Esophagus squamous epithelium (tissue), 5 donors: ENCODE measurements at regions not wholly inside any gene's neighbourhood (a gene's known extent, or its start where the extent isn't known, plus 50 kb on each side); places are given as distances from the start of the nearest gene placed in this dataset.

Experiments used
- DNase-seq: peaks from one replicate; lab custom pipeline; 2025; lab: John Stamatoyannopoulos, UW
- H3K27ac ChIP-seq, 4 donors: fragments of 200-600 bp; sonication (generic); one replicate each; pipeline ENCODE4 v1.5.1; 2016 to 2019; ENCODE audit warnings: mild to moderate bottlenecking in 1 of 4
- H3K27me3 ChIP-seq, 4 donors: fragments of 200-600 bp; sonication (generic); 1 replicate in 3 of 4; 2 replicates in 1 of 4; pipeline versions ENCODE4 v1.5.1 to v1.6.0; 2017 to 2021; ENCODE audit warnings: antibody characterized with exemption in 1 of 4
- H3K36me3 ChIP-seq, 3 donors: fragments of 200-600 bp; sonication (generic); one replicate each; pipeline ENCODE4 v1.5.1; 2016 to 2019
- H3K4me1 ChIP-seq, 3 donors: fragments of 200-600 bp; sonication (generic); one replicate each; pipeline ENCODE4 v1.5.1; 2017 to 2019
- H3K4me3 ChIP-seq, 4 donors: fragments of 200-600 bp; sonication (generic); 1 replicate in 3 of 4; 2 replicates in 1 of 4; pipeline ENCODE4 v1.5.1; 2016 to 2019; ENCODE audit warnings: mild to moderate bottlenecking in 2 of 4, moderate library complexity in 1 of 4
- H3K9me3 ChIP-seq, 3 donors: fragments of 200-600 bp; sonication (generic); one replicate each; pipeline ENCODE4 v1.5.1; 2016 to 2019
- POLR2A ChIP-seq, 4 donors: fragments of 450-650 bp; IDR thresholded peaks; one replicate each; pipeline ENCODE4 v1.6.1; 2017; ENCODE audit warnings: antibody characterized with exemption in 4 of 4, mild to moderate bottlenecking in 4 of 4, moderate library complexity in 3 of 4
- WGBS, 2 donors: methylation state at CpG; one replicate each; pipeline ENCODE4 v1.1.5; 2018; 5-methylcytosine and 5-hydroxymethylcytosine counted together
- intact Hi-C: fragments of 100-400 bp; cut with DNase I; formaldehyde crosslinking; loops from one replicate; pipeline ENCODE4 v1.15.0; 2022
- TF ChIP-seq, protein P1 (sequence below), 6 experiments: fragments of 450-650 bp in 4 of 6; fragments of 200-600 bp in 2 of 6; sonication (generic) in 2 of 6; IDR thresholded peaks; one replicate each; pipeline ENCODE4 v1.5.1; 2016 to 2019; ENCODE audit warnings: antibody characterized with exemption in 6 of 6, mild to moderate bottlenecking in 4 of 6, moderate library complexity in 4 of 6
- donor health status: DM: yes; HTN: yes; CAD: no.

- Histone ChIP-seq H3K27ac (no peak overlapping the region), H3K9me3 (no peaks in the 10 kb centered on the region), H3K36me3 (no peaks in the 10 kb centered on the region), H3K4me3 (no peak overlapping the region), H3K4me1 (no peaks in the 10 kb centered on the region), H3K27me3 (no peaks in the 10 kb centered on the region)
- intact Hi-C loops = no loop called here
- no CpG with 5 or more reads among the region's 3 CpGs for WGBS, 2 donors
- no peak for DNase-seq
- TF ChIP-seq, protein P1, sequence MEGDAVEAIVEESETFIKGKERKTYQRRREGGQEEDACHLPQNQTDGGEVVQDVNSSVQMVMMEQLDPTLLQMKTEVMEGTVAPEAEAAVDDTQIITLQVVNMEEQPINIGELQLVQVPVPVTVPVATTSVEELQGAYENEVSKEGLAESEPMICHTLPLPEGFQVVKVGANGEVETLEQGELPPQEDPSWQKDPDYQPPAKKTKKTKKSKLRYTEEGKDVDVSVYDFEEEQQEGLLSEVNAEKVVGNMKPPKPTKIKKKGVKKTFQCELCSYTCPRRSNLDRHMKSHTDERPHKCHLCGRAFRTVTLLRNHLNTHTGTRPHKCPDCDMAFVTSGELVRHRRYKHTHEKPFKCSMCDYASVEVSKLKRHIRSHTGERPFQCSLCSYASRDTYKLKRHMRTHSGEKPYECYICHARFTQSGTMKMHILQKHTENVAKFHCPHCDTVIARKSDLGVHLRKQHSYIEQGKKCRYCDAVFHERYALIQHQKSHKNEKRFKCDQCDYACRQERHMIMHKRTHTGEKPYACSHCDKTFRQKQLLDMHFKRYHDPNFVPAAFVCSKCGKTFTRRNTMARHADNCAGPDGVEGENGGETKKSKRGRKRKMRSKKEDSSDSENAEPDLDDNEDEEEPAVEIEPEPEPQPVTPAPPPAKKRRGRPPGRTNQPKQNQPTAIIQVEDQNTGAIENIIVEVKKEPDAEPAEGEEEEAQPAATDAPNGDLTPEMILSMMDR (IDR thresholded peaks at IDR 0.05) = no peak
- no peak for TF ChIP-seq POLR2A (IDR thresholded peaks at IDR 0.05)
Measured at GRCh38 chrX:6371353-6371752, 142.7 kb upstream of the NLGN4X start.

DNA sequence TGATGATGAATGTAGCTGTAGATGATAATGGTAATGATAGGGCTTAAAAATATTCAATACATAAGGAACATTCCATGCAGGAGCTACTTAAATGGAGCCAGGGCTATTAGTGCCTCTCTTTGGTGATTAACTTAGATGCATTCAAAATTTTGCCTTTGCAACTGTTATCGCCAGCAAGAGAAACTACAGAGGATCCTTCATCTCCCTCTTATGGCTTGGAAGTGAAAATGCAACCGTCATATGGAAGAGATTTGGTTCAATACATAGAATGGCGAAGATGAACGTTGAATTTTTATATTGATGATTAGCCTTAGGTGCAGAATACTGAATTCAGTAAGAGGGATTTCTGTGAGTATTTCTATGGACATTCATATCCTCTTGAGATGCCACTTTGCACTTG is 134.5 kb upstream of the NLGN4X start:
- WGBS, 2 donors = 63 to 70% methylated on average over 4 of the region's 4 CpGs
- no peak overlapping the region for H3K27ac ChIP-seq
- H3K9me3 ChIP-seq = no peaks in the 10 kb centered on the region
- no peak overlapping the region for H3K4me3 ChIP-seq
- TF ChIP-seq, protein P1 (IDR thresholded peaks at IDR 0.05) = no peak
- TF ChIP-seq POLR2A (IDR thresholded peaks at IDR 0.05) = no peak
- DNase-seq = no peak
- no peaks in the 10 kb centered on the region for H3K36me3 ChIP-seq
- intact Hi-C loops = no loop called here
- no peaks in the 10 kb centered on the region for H3K4me1 ChIP-seq
- no peaks in the 10 kb centered on the region for H3K27me3 ChIP-seq

DNA sequence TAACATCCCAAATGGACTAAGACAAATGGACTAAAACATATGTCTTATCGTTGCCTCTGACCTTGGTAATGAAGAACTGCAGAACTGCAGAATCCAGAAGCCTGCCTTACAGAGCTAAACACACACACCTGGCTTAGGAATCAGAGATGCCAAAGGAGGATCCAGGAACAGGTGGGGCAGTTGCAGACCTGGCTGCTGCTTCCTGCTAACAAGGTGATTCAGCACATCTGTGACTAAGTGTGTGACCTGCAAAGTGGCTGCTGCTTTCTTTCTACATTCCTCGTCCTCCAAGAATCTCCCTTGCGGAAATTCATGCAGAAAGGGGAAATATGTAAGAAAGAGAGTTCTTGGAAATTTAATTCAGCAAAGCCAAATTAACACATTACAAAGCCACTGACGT is 96.8 kb upstream of the NLGN4X start:
- no peak for DNase-seq
- Histone ChIP-seq H3K4me3 (no peak overlapping the region), H3K9me3 (no peaks in the 10 kb centered on the region), H3K27ac (no peak overlapping the region), H3K27me3 (no peaks in the 10 kb centered on the region), H3K36me3 (no peaks in the 10 kb centered on the region), H3K4me1 (no peaks in the 10 kb centered on the region)
- WGBS, 2 donors = 61 to 66% methylated on average over 4 of the region's 4 CpGs
- TF ChIP-seq POLR2A (IDR thresholded peaks at IDR 0.05) = no peak
- TF ChIP-seq, protein P1 (IDR thresholded peaks at IDR 0.05) = no peak
- intact Hi-C loops = no loop called here

DNA sequence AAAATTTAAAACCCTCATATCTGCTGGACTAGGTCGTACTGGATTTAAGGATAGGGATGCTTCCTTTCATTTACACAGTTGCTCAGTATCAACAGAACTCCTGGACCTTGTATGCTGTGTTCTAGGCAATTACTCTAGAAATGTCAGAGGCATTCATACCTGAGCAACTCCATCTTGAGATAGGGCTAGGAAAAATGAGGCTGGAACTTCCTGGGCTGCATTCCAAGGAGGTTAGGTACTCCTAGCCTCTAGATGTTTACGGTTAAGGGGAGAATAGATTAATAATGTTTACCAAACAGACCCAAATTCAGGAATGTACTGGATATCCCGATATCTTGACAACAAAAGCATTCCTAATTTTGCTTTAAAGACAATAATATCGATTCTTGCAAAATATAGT is 84.7 kb upstream of the NLGN4X start:
- WGBS, 2 donors = 64 to 71% methylated on average over 3 to 4 of the region's 4 CpGs
- no peak for DNase-seq
- no peaks in the 10 kb centered on the region for H3K36me3 ChIP-seq
- no peak for TF ChIP-seq POLR2A (IDR thresholded peaks at IDR 0.05)
- TF ChIP-seq, protein P1 (IDR thresholded peaks at IDR 0.05) = no peak
- no peak overlapping the region for H3K27ac ChIP-seq
- H3K9me3 ChIP-seq = no peaks in the 10 kb centered on the region
- intact Hi-C loops = no loop called here
- H3K4me3 ChIP-seq = no peak overlapping the region
- no peaks in the 10 kb centered on the region for H3K4me1 ChIP-seq
- no peaks in the 10 kb centered on the region for H3K27me3 ChIP-seq

GRCh38 chrX:6311540-6311939 is 82.9 kb upstream of the NLGN4X start:
- Histone ChIP-seq H3K4me1 (no peaks in the 10 kb centered on the region), H3K4me3 (no peak overlapping the region), H3K27me3 (no peaks in the 10 kb centered on the region), H3K9me3 (no peaks in the 10 kb centered on the region), H3K27ac (no peak overlapping the region), H3K36me3 (no peaks in the 10 kb centered on the region)
- intact Hi-C loops = no loop called here
- TF ChIP-seq, protein P1 (IDR thresholded peaks at IDR 0.05) = no peak
- TF ChIP-seq POLR2A (IDR thresholded peaks at IDR 0.05) = no peak
- no peak for DNase-seq
- 67 to 83% methylated on average over 1 of the region's 1 CpG for WGBS, 2 donors
